ENCODE measurements at regions not wholly inside any gene's neighbourhood (a gene's known extent, or its start where the extent isn't known, plus 50 kb on each side); places are given as distances from the start of the nearest gene placed in this dataset.

- DNase-seq (ENCODE audit: low read depth, low spot score) (no peak), ATAC-seq (no peak)
- Histone ChIP-seq H3K9ac (ENCODE audit: low read length) (no peak overlapping the region), H2AFZ (ENCODE audit: low read depth, low read length, poor library complexity, severe bottlenecking) (no peak overlapping the region), H3K36me3 (ENCODE audit: control insufficient read depth in 1 of 2, insufficient read depth in 2 of 2, low read length in 2 of 2) (no peaks in the 10 kb centered on the region), H3K4me3 (replicated peaks in 1 of 2; ENCODE audit: low read depth in 1 of 2, low read length in 2 of 2) (no peak overlapping the region), H3K27me3 (ENCODE audit: insufficient read depth, low read length) (no peaks in the 10 kb centered on the region; the same call in 1 of the 2 replicates), H3K9me3 (ENCODE audit: control insufficient read depth in 1 of 2, insufficient read depth in 1 of 2, low read depth in 1 of 2, low read length in 2 of 2) (peaks cover 0 to under 1% of the 10 kb centered on the region in 2 experiments; a peak in 1 of 4 replicates), H3K4me1 (ENCODE audit: control insufficient read depth in 1 of 2, insufficient read depth in 2 of 2, low read length in 2 of 2) (no peaks in the 10 kb centered on the region), H3K79me2 (ENCODE audit: insufficient read depth, low read length) (no peaks in the 10 kb centered on the region), H4K20me1 (ENCODE audit: insufficient read depth) (no peaks in the 10 kb centered on the region), H3K9me2 (ENCODE audit: insufficient read depth) (no peaks in the 10 kb centered on the region), H3K27ac (ENCODE audit: low read depth, low read length) (no peak overlapping the region), H3K4me2 (ENCODE audit: low read length) (no peak overlapping the region)
- BruUV-seq (replicated peaks): no TSS peak
- CTCF ChIA-PET: no interaction called here
- intact Hi-C loops (cut with micrococcal nuclease): no loop called here
- TF ChIP-seq SIN3A (IDR thresholded peaks at IDR 0.05; ENCODE audit: low read depth) (no peak), SP1 (IDR thresholded peaks at IDR 0.05; ENCODE audit: low read depth) (no peak)
- POLR2A ChIA-PET: no interaction called here
- RAD21 ChIA-PET (ENCODE audit: low non-redundant PET in 1 of 2, low total read pairs in 2 of 2, uncharacterized antibody in 2 of 2, unreplicated experiment in 2 of 2): no interaction called here
These were observed 503.6 kb upstream of the MGMT start for GRCh38 chr10:128963211-128964099.

GRCh38 chr10:128964100-128964403, 503.0 kb upstream of the MGMT start:
- H3K9me2 ChIP-seq (ENCODE audit: insufficient read depth): no peaks in the 10 kb centered on the region
- ATAC-seq: no peak
- no peak overlapping the region for H3K4me2 ChIP-seq (ENCODE audit: low read length)
- POLR2A ChIA-PET: no interaction called here
- H3K27ac ChIP-seq (ENCODE audit: low read depth, low read length): no peak overlapping the region
- H3K9me3 ChIP-seq (ENCODE audit: control insufficient read depth in 1 of 2, insufficient read depth in 1 of 2, low read depth in 1 of 2, low read length in 2 of 2): no peaks in the 10 kb centered on the region; a peak in 1 of 4 replicates
- no peaks in the 10 kb centered on the region for H3K4me1 ChIP-seq (ENCODE audit: control insufficient read depth in 1 of 2, insufficient read depth in 2 of 2, low read length in 2 of 2)
- H3K27me3 ChIP-seq (ENCODE audit: insufficient read depth, low read length): no peaks in the 10 kb centered on the region; the same call in 1 of the 2 replicates
- CTCF ChIA-PET: no interaction called here
- TF ChIP-seq RAD21 (IDR thresholded peaks at IDR 0.05; ENCODE audit: low read depth) (no peak), ATF3 (IDR thresholded peaks at IDR 0.05) (no peak), EGR1 (IDR thresholded peaks at IDR 0.05; ENCODE audit: low read depth) (no peak), FOSL1 (IDR thresholded peaks at IDR 0.05; ENCODE audit: low read depth) (no peak), REST (IDR thresholded peaks at IDR 0.05; ENCODE audit: low read depth) (no peak), YY1 (IDR thresholded peaks at IDR 0.05; ENCODE audit: extremely low read depth, insufficient replicate concordance, low read depth, low read length) (no peak), EZH2phosphoT487 (IDR thresholded peaks at IDR 0.05; ENCODE audit: borderline replicate concordance) (no peak), CTCF (IDR thresholded peaks at IDR 0.05 in 2 of 3, conservative IDR thresholded peaks at IDR 0.05 in 1 of 3; ENCODE audit: borderline replicate concordance in 1 of 3, insufficient read depth in 1 of 3, low read depth in 2 of 3, low read length in 2 of 3) (no peak), SIN3A (IDR thresholded peaks at IDR 0.05; ENCODE audit: low read depth) (no peak)
- no peak overlapping the region for H3K4me3 ChIP-seq (replicated peaks in 1 of 2; ENCODE audit: low read depth in 1 of 2, low read length in 2 of 2)
- intact Hi-C loops (cut with micrococcal nuclease): no loop called here
- no peak overlapping the region for H3K9ac ChIP-seq (ENCODE audit: low read length)
- H4K20me1 ChIP-seq (ENCODE audit: insufficient read depth): no peaks in the 10 kb centered on the region
- no TSS peak for BruUV-seq (replicated peaks)
- H3K36me3 ChIP-seq (ENCODE audit: control insufficient read depth in 1 of 2, insufficient read depth in 2 of 2, low read length in 2 of 2): no peaks in the 10 kb centered on the region
- RAD21 ChIA-PET (ENCODE audit: low non-redundant PET in 1 of 2, low total read pairs in 2 of 2, uncharacterized antibody in 2 of 2, unreplicated experiment in 2 of 2): no interaction called here
- DNase-seq (ENCODE audit: low read depth, low spot score): no peak
- no peaks in the 10 kb centered on the region for H3K79me2 ChIP-seq (ENCODE audit: insufficient read depth, low read length)
- no peak overlapping the region for H2AFZ ChIP-seq (ENCODE audit: low read depth, low read length, poor library complexity, severe bottlenecking)
